Esophagus squamous epithelium (tissue), 4 donors: ENCODE measurements at regions not wholly inside any gene's neighbourhood (a gene's known extent, or its start where the extent isn't known, plus 50 kb on each side); places are given as distances from the start of the nearest gene placed in this dataset.

Experiments
- POLR2A ChIP-seq, 4 donors: fragments of 450-650 bp; IDR thresholded peaks; one replicate each; pipeline ENCODE4 v1.6.1; 2017; ENCODE audit warnings: antibody characterized with exemption in 4 of 4, mild to moderate bottlenecking in 4 of 4, moderate library complexity in 3 of 4
- TF ChIP-seq, protein P1 (sequence below), 6 experiments: fragments of 450-650 bp in 4 of 6; fragments of 200-600 bp in 2 of 6; sonication (generic) in 2 of 6; IDR thresholded peaks; one replicate each; pipeline ENCODE4 v1.5.1; 2016 to 2019; ENCODE audit warnings: antibody characterized with exemption in 6 of 6, mild to moderate bottlenecking in 4 of 6, moderate library complexity in 4 of 6

DNA sequence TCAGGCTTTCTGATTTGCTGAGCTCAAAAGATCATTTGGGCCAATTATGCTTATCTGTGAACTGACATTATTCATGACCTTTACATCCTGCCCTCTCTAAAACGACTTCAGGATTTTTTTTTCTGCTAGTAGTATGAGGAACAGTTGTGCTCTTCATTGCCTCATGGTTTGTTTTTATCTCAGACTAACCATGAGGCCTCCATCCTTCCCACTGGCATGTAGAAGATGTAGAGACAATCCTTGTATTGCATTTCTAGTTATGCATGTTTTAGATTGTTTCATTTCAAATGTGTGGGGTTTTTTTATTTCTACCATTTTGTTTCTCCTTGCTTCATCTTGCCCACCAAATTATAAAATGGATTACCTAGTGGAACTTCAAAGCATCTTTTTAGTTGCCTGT is 82.8 kb upstream of the C1orf87 start:
- TF ChIP-seq, protein P1, sequence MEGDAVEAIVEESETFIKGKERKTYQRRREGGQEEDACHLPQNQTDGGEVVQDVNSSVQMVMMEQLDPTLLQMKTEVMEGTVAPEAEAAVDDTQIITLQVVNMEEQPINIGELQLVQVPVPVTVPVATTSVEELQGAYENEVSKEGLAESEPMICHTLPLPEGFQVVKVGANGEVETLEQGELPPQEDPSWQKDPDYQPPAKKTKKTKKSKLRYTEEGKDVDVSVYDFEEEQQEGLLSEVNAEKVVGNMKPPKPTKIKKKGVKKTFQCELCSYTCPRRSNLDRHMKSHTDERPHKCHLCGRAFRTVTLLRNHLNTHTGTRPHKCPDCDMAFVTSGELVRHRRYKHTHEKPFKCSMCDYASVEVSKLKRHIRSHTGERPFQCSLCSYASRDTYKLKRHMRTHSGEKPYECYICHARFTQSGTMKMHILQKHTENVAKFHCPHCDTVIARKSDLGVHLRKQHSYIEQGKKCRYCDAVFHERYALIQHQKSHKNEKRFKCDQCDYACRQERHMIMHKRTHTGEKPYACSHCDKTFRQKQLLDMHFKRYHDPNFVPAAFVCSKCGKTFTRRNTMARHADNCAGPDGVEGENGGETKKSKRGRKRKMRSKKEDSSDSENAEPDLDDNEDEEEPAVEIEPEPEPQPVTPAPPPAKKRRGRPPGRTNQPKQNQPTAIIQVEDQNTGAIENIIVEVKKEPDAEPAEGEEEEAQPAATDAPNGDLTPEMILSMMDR (IDR thresholded peaks at IDR 0.05), result no peak
- no peak for TF ChIP-seq POLR2A (IDR thresholded peaks at IDR 0.05)
